Progenitor cell of endocrine pancreas (in vitro differentiated cells): ENCODE measurements at regions not wholly inside any gene's neighbourhood (a gene's known extent, or its start where the extent isn't known, plus 50 kb on each side); places are given as distances from the start of the nearest gene placed in this dataset.
"Not testable (repeated sequence)": the region's sequence is repeated elsewhere in the genome, so short reads cannot be mapped to it uniquely, and the experiment has no call there.

ENCODE experiments used
- DNase-seq: peaks from one replicate; pipeline ENCODE4 v3.0.0; 2021; ENCODE audit warnings: low spot score; ENCODE audit not compliant: unreplicated experiment
- H3K27ac Mint-ChIP-seq: 2 replicates; pipeline ENCODE4 v1.8.0; 2021; ENCODE audit warnings: mild to moderate bottlenecking, moderate library complexity, mixed read lengths
- H3K27me3 Mint-ChIP-seq: 2 replicates; pipeline ENCODE4 v1.8.0; 2021; ENCODE audit warnings: mixed read lengths
- H3K36me3 Mint-ChIP-seq: 2 replicates; pipeline ENCODE4 v1.8.0; 2022; ENCODE audit warnings: mixed read lengths; ENCODE audit not compliant: insufficient read depth
- H3K4me1 Mint-ChIP-seq: 2 replicates; pipeline ENCODE4 v1.8.0; 2021; ENCODE audit warnings: low read depth, mixed read lengths
- H3K4me3 Mint-ChIP-seq: 2 replicates; pipeline ENCODE4 v1.8.0; 2021; ENCODE audit warnings: low read depth, mild to moderate bottlenecking, moderate library complexity, mixed read lengths
- H3K9me3 Mint-ChIP-seq: 2 replicates; pipeline ENCODE4 v1.8.0; 2021; ENCODE audit warnings: low read depth, mixed read lengths
- CTCF ChIP-seq: fragments of 200-600 bp; sonication (generic); IDR thresholded peaks from one replicate; pipeline ENCODE4 v1.5.0; 2021; ENCODE audit warnings: antibody characterized with exemption, mild to moderate bottlenecking; ENCODE audit not compliant: unreplicated experiment

- Mint-ChIP-seq H3K4me1 (peaks cover 2% of the 10 kb centered on the region), H3K4me3 (no peak overlapping the region), H3K27me3 (no peaks in the 10 kb centered on the region), H3K36me3 (peaks cover 1% of the 10 kb centered on the region), H3K9me3 (peaks cover 20% of the 10 kb centered on the region), H3K27ac (no peak overlapping the region)
- DNase-seq = no peak
- no peak for TF ChIP-seq CTCF
Measured at GRCh38 chr3:106104078-106104477, 235.3 kb upstream of the CBLB start.

GRCh38 chr3:106108925-106109324 is 240.1 kb upstream of the CBLB start:
- no peak overlapping the region for H3K27ac Mint-ChIP-seq
- no peaks in the 10 kb centered on the region for H3K9me3 Mint-ChIP-seq
- no peak for TF ChIP-seq CTCF
- H3K4me3 Mint-ChIP-seq = no peak overlapping the region
- no peaks in the 10 kb centered on the region for H3K36me3 Mint-ChIP-seq
- H3K27me3 Mint-ChIP-seq = no peaks in the 10 kb centered on the region
- DNase-seq = no peak
- H3K4me1 Mint-ChIP-seq = peaks cover 2% of the 10 kb centered on the region

GRCh38 chr3:106112561-106112960 is 243.7 kb upstream of the CBLB start:
- H3K27me3 Mint-ChIP-seq, H3K27ac Mint-ChIP-seq: not testable (repeated sequence)

GRCh38 chr3:106113747-106114146 is 244.9 kb upstream of the CBLB start:
- Mint-ChIP-seq H3K4me3 (no peak overlapping the region), H3K9me3 (no peaks in the 10 kb centered on the region), H3K27me3 (no peaks in the 10 kb centered on the region), H3K27ac (no peak overlapping the region), H3K4me1 (peaks cover 1% of the 10 kb centered on the region), H3K36me3 (no peaks in the 10 kb centered on the region)
- no peak for DNase-seq
- no peak for TF ChIP-seq CTCF

More at GRCh38 chr3:106112561-106112960, 243.7 kb upstream of the CBLB start:
- H3K9me3 Mint-ChIP-seq, H3K4me3 Mint-ChIP-seq, H3K36me3 Mint-ChIP-seq, H3K4me1 Mint-ChIP-seq, DNase-seq: not testable (repeated sequence)

GRCh38 chr3:106114220-106114619 is 245.4 kb upstream of the CBLB start:
- no peak overlapping the region for H3K27ac Mint-ChIP-seq

More at GRCh38 chr3:106114220-106114619, 245.4 kb upstream of the CBLB start:
- Mint-ChIP-seq H3K27me3 (no peaks in the 10 kb centered on the region), H3K4me1 (no peaks in the 10 kb centered on the region), H3K9me3 (no peaks in the 10 kb centered on the region), H3K36me3 (no peaks in the 10 kb centered on the region), H3K4me3 (no peak overlapping the region)
- no peak for TF ChIP-seq CTCF
- DNase-seq = no peak
